ENCODE measurements at regions not wholly inside any gene's neighbourhood (a gene's known extent, or its start where the extent isn't known, plus 50 kb on each side); places are given as distances from the start of the nearest gene placed in this dataset.

GRCh38 chr18:28716338-28716737, 539.4 kb upstream of the CDH2 start:
- ATAC-seq (no peak), DNase-seq (no peak)
- Mint-ChIP-seq H3K27ac (no peak overlapping the region), H3K4me3 (no peak overlapping the region), H3K36me3 (no peaks in the 10 kb centered on the region), H3K27me3 (no peaks in the 10 kb centered on the region), H3K9me3 (peaks cover 0 to 17% (median 4%) of the 10 kb centered on the region in 11 donors), H3K4me1 (no peaks in the 10 kb centered on the region)
- Histone ChIP-seq H3K9me3 (ENCODE audit: control insufficient read depth in 2 of 3, low read length in 3 of 3) (no peaks in the 10 kb centered on the region), H3K27ac (ENCODE audit: low read depth, low read length) (no peak overlapping the region), H3K4me3 (ENCODE audit: low read length) (no peak overlapping the region), H3K4me1 (ENCODE audit: control insufficient read depth in 2 of 2, insufficient read depth in 2 of 2, low read length in 2 of 2) (no peaks in the 10 kb centered on the region), H3K36me3 (ENCODE audit: control insufficient read depth in 2 of 3, insufficient read depth in 3 of 3, low read length in 3 of 3) (no peaks in the 10 kb centered on the region), H3K27me3 (ENCODE audit: control insufficient read depth in 2 of 2, insufficient read depth in 2 of 2, low read length in 2 of 2) (no peaks in the 10 kb centered on the region)
- ChIA-PET POLR2A (no interaction called here), CTCF (no interaction called here)
- intact Hi-C loops (cut with micrococcal nuclease): no loop called here

- peaks cover 0 to 20% (median 4%) of the 10 kb centered on the region in 11 donors for H3K9me3 Mint-ChIP-seq
- no peak for DNase-seq
- Histone ChIP-seq H3K27me3 (ENCODE audit: control insufficient read depth in 2 of 2, insufficient read depth in 2 of 2, low read length in 2 of 2) (no peaks in the 10 kb centered on the region), H3K4me3 (ENCODE audit: low read length) (no peak overlapping the region), H3K9me3 (ENCODE audit: control insufficient read depth in 2 of 3, low read length in 3 of 3) (no peaks in the 10 kb centered on the region), H3K4me1 (ENCODE audit: control insufficient read depth in 2 of 2, insufficient read depth in 2 of 2, low read length in 2 of 2) (no peaks in the 10 kb centered on the region), H3K36me3 (ENCODE audit: control insufficient read depth in 2 of 3, insufficient read depth in 3 of 3, low read length in 3 of 3) (no peaks in the 10 kb centered on the region), H3K27ac (ENCODE audit: low read depth, low read length) (no peak overlapping the region)
- no peaks in the 10 kb centered on the region for H3K27me3 Mint-ChIP-seq
- H3K4me1 Mint-ChIP-seq: no peaks in the 10 kb centered on the region
- ChIA-PET POLR2A (no interaction called here), CTCF (no interaction called here)
- no peak for ATAC-seq
- H3K27ac Mint-ChIP-seq: no peak overlapping the region
- intact Hi-C loops (cut with micrococcal nuclease): no loop called here
- H3K36me3 Mint-ChIP-seq: no peaks in the 10 kb centered on the region
- no peak overlapping the region for H3K4me3 Mint-ChIP-seq
These were observed 538.3 kb upstream of the CDH2 start for GRCh38 chr18:28715206-28715605.

GRCh38 chr18:28714498-28714897, 537.6 kb upstream of the CDH2 start:
- ATAC-seq (no peak), DNase-seq (no peak)
- intact Hi-C loops (cut with micrococcal nuclease): no loop called here
- POLR2A ChIA-PET: no interaction called here
- Mint-ChIP-seq H3K27ac (no peak overlapping the region), H3K9me3 (peaks cover 0 to 20% (median 4%) of the 10 kb centered on the region in 11 donors), H3K4me1 (no peaks in the 10 kb centered on the region), H3K27me3 (no peaks in the 10 kb centered on the region), H3K4me3 (no peak overlapping the region), H3K36me3 (no peaks in the 10 kb centered on the region)
- H3K27me3 ChIP-seq (ENCODE audit: control insufficient read depth in 2 of 2, insufficient read depth in 2 of 2, low read length in 2 of 2): no peaks in the 10 kb centered on the region
- H3K36me3 ChIP-seq (ENCODE audit: control insufficient read depth in 2 of 3, insufficient read depth in 3 of 3, low read length in 3 of 3): no peaks in the 10 kb centered on the region
- CTCF ChIA-PET: no interaction called here
- no peak overlapping the region for H3K4me3 ChIP-seq (ENCODE audit: low read length)
- no peak overlapping the region for H3K27ac ChIP-seq (ENCODE audit: low read depth, low read length)
- H3K4me1 ChIP-seq (ENCODE audit: control insufficient read depth in 2 of 2, insufficient read depth in 2 of 2, low read length in 2 of 2): no peaks in the 10 kb centered on the region
- no peaks in the 10 kb centered on the region for H3K9me3 ChIP-seq (ENCODE audit: control insufficient read depth in 2 of 3, low read length in 3 of 3)

GRCh38 chr18:28712796-28713425, 536.0 kb upstream of the CDH2 start:
- POLR2A ChIA-PET: no interaction called here
- H3K9me3 Mint-ChIP-seq: peaks cover 0 to 15% (median 4%) of the 10 kb centered on the region in 11 donors

GRCh38 chr18:28712172-28712571, 535.2 kb upstream of the CDH2 start:
- intact Hi-C loops (cut with micrococcal nuclease): no loop called here

More at GRCh38 chr18:28712796-28713425, 536.0 kb upstream of the CDH2 start:
- Histone ChIP-seq H3K27ac (ENCODE audit: low read depth, low read length) (no peak overlapping the region), H3K27me3 (ENCODE audit: control insufficient read depth in 2 of 2, insufficient read depth in 2 of 2, low read length in 2 of 2) (no peaks in the 10 kb centered on the region), H3K36me3 (ENCODE audit: control insufficient read depth in 2 of 3, insufficient read depth in 3 of 3, low read length in 3 of 3) (no peaks in the 10 kb centered on the region), H3K4me3 (ENCODE audit: low read length) (no peak overlapping the region), H3K9me3 (ENCODE audit: control insufficient read depth in 2 of 3, low read length in 3 of 3) (no peaks in the 10 kb centered on the region), H3K4me1 (ENCODE audit: control insufficient read depth in 2 of 2, insufficient read depth in 2 of 2, low read length in 2 of 2) (no peaks in the 10 kb centered on the region)
- DNase-seq (no peak), ATAC-seq (no peak)
- CTCF ChIA-PET: no interaction called here
- no peak overlapping the region for H3K4me3 Mint-ChIP-seq
- no peaks in the 10 kb centered on the region for H3K36me3 Mint-ChIP-seq
- intact Hi-C loops (cut with micrococcal nuclease): no loop called here
- H3K27ac Mint-ChIP-seq: no peak overlapping the region
- H3K27me3 Mint-ChIP-seq: no peaks in the 10 kb centered on the region
- H3K4me1 Mint-ChIP-seq: no peaks in the 10 kb centered on the region

GRCh38 chr18:28711096-28711495, 534.2 kb upstream of the CDH2 start:
- H3K27ac Mint-ChIP-seq: no peak overlapping the region
- ATAC-seq (no peak), DNase-seq (no peak)
- Histone ChIP-seq H3K4me1 (ENCODE audit: control insufficient read depth in 2 of 2, insufficient read depth in 2 of 2, low read length in 2 of 2) (no peaks in the 10 kb centered on the region), H3K9me3 (ENCODE audit: control insufficient read depth in 2 of 3, low read length in 3 of 3) (no peaks in the 10 kb centered on the region), H3K36me3 (ENCODE audit: control insufficient read depth in 2 of 3, insufficient read depth in 3 of 3, low read length in 3 of 3) (no peaks in the 10 kb centered on the region), H3K4me3 (ENCODE audit: low read length) (no peak overlapping the region), H3K27me3 (ENCODE audit: control insufficient read depth in 2 of 2, insufficient read depth in 2 of 2, low read length in 2 of 2) (no peaks in the 10 kb centered on the region), H3K27ac (ENCODE audit: low read depth, low read length) (no peak overlapping the region)
- intact Hi-C loops (cut with micrococcal nuclease): no loop called here
- CTCF ChIA-PET: no interaction called here
- H3K36me3 Mint-ChIP-seq: no peaks in the 10 kb centered on the region
- POLR2A ChIA-PET: no interaction called here
- H3K9me3 Mint-ChIP-seq: peaks cover 0 to 11% (median 3%) of the 10 kb centered on the region in 11 donors
- H3K27me3 Mint-ChIP-seq: no peaks in the 10 kb centered on the region
- H3K4me1 Mint-ChIP-seq: no peaks in the 10 kb centered on the region
- H3K4me3 Mint-ChIP-seq: no peak overlapping the region

More at GRCh38 chr18:28712172-28712571, 535.2 kb upstream of the CDH2 start:
- Mint-ChIP-seq H3K27ac (no peak overlapping the region), H3K27me3 (no peaks in the 10 kb centered on the region), H3K36me3 (no peaks in the 10 kb centered on the region), H3K9me3 (peaks cover 0 to 15% (median 3%) of the 10 kb centered on the region in 11 donors), H3K4me3 (no peak overlapping the region), H3K4me1 (no peaks in the 10 kb centered on the region)
- H3K27me3 ChIP-seq (ENCODE audit: control insufficient read depth in 2 of 2, insufficient read depth in 2 of 2, low read length in 2 of 2): no peaks in the 10 kb centered on the region
- ChIA-PET POLR2A (no interaction called here), CTCF (no interaction called here)
- H3K9me3 ChIP-seq (ENCODE audit: control insufficient read depth in 2 of 3, low read length in 3 of 3): no peaks in the 10 kb centered on the region
- ATAC-seq (no peak), DNase-seq (no peak)
- H3K36me3 ChIP-seq (ENCODE audit: control insufficient read depth in 2 of 3, insufficient read depth in 3 of 3, low read length in 3 of 3): no peaks in the 10 kb centered on the region
- no peak overlapping the region for H3K27ac ChIP-seq (ENCODE audit: low read depth, low read length)
- no peak overlapping the region for H3K4me3 ChIP-seq (ENCODE audit: low read length)
- H3K4me1 ChIP-seq (ENCODE audit: control insufficient read depth in 2 of 2, insufficient read depth in 2 of 2, low read length in 2 of 2): no peaks in the 10 kb centered on the region

- Histone ChIP-seq H3K27ac (ENCODE audit: low read depth, low read length) (no peak overlapping the region), H3K4me1 (ENCODE audit: control insufficient read depth in 2 of 2, insufficient read depth in 2 of 2, low read length in 2 of 2) (no peaks in the 10 kb centered on the region), H3K27me3 (ENCODE audit: control insufficient read depth in 2 of 2, insufficient read depth in 2 of 2, low read length in 2 of 2) (no peaks in the 10 kb centered on the region), H3K4me3 (ENCODE audit: low read length) (no peak overlapping the region), H3K9me3 (ENCODE audit: control insufficient read depth in 2 of 3, low read length in 3 of 3) (no peaks in the 10 kb centered on the region), H3K36me3 (ENCODE audit: control insufficient read depth in 2 of 3, insufficient read depth in 3 of 3, low read length in 3 of 3) (no peaks in the 10 kb centered on the region)
- CTCF ChIA-PET: no interaction called here
- H3K4me1 Mint-ChIP-seq: no peaks in the 10 kb centered on the region
- H3K27me3 Mint-ChIP-seq: no peaks in the 10 kb centered on the region
- peaks cover 0 to 9% (median 2%) of the 10 kb centered on the region in 11 donors for H3K9me3 Mint-ChIP-seq
- DNase-seq: no peak
- no peak overlapping the region for H3K4me3 Mint-ChIP-seq
- no peaks in the 10 kb centered on the region for H3K36me3 Mint-ChIP-seq
- intact Hi-C loops (cut with micrococcal nuclease): no loop called here
- POLR2A ChIA-PET: no interaction called here
- no peak for ATAC-seq
- no peak overlapping the region for H3K27ac Mint-ChIP-seq
These were observed 530.1 kb upstream of the CDH2 start for GRCh38 chr18:28707006-28707405.

Measured in naive thymus-derived CD4-positive, alpha-beta T cell (primary cell).